ENCODE measurements at regions not wholly inside any gene's neighbourhood (a gene's known extent, or its start where the extent isn't known, plus 50 kb on each side); places are given as distances from the start of the nearest gene placed in this dataset.

DNA sequence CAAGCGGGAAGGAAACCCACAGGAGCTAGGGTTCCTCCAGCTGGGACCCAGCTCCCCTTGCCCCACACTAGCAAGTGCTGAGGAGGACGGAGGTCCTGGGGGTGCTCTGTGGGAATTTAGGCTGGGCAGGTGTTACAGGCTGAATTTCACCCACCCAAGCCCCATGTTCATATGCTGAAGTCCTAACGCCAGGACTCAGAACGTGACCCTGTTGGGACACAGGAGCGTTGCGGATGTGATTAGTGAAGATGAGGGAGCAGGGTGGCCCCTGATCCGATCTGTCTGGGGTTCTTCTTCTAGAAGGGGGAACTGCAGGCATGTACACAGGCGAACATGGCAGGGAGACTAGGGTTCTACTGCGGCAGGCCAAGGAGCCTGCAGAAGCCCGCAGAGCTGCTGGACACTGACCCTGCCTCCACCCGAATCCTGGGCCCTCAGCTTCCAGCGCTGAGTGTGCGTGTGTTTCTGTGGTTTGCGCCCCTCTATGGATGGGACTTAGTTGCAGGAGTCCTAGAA is 103.4 kb upstream of the FGF3 start:
- H3K27me3 ChIP-seq (replicated peaks in 1 of 4; ENCODE audit: control extremely low read depth in 1 of 4, control insufficient read depth in 3 of 4, insufficient read depth in 4 of 4, low read length in 3 of 4), result peaks cover 0 to 37% (median 7%) of the 10 kb centered on the region in 4 experiments
- intact Hi-C loops (cut with micrococcal nuclease), result no loop called here
- H3K79me2 ChIP-seq (ENCODE audit: control insufficient read depth, insufficient read depth, low read length), result no peaks in the 10 kb centered on the region
- Mint-ChIP-seq H3K4me3 (no peak overlapping the region), H3K27me3 (peaks cover 54% of the 10 kb centered on the region), H3K9me3 (ENCODE audit: insufficient read depth) (no peaks in the 10 kb centered on the region), H3K4me1 (peaks cover 7% of the 10 kb centered on the region), H3K27ac (no peak overlapping the region)
- H3K27ac ChIP-seq (ENCODE audit: low read length in 2 of 2), result no peak overlapping the region
- H4K20me1 ChIP-seq (ENCODE audit: control insufficient read depth, insufficient read depth, low read length, poor library complexity, severe bottlenecking), result no peaks in the 10 kb centered on the region
- H2AFZ ChIP-seq (ENCODE audit: insufficient read depth, low read depth, low read length, poor library complexity, severe bottlenecking), result no peak overlapping the region
- no peak for TF ChIP-seq EZH2 (IDR thresholded peaks at IDR 0.05; ENCODE audit: borderline replicate concordance, insufficient read depth, low read depth, low read length, poor library complexity, severe bottlenecking)
- TF ChIP-seq, protein P1, sequence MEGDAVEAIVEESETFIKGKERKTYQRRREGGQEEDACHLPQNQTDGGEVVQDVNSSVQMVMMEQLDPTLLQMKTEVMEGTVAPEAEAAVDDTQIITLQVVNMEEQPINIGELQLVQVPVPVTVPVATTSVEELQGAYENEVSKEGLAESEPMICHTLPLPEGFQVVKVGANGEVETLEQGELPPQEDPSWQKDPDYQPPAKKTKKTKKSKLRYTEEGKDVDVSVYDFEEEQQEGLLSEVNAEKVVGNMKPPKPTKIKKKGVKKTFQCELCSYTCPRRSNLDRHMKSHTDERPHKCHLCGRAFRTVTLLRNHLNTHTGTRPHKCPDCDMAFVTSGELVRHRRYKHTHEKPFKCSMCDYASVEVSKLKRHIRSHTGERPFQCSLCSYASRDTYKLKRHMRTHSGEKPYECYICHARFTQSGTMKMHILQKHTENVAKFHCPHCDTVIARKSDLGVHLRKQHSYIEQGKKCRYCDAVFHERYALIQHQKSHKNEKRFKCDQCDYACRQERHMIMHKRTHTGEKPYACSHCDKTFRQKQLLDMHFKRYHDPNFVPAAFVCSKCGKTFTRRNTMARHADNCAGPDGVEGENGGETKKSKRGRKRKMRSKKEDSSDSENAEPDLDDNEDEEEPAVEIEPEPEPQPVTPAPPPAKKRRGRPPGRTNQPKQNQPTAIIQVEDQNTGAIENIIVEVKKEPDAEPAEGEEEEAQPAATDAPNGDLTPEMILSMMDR (IDR thresholded peaks at IDR 0.05), result no peak
- ChIA-PET CTCF (no interaction called here), POLR2A (no interaction called here)
- DNase-seq (no peak), ATAC-seq (ENCODE audit: low read depth) (no peak)
- no peaks in the 10 kb centered on the region for H3K9me3 ChIP-seq (ENCODE audit: control extremely low read depth in 1 of 3, control insufficient read depth in 2 of 3, insufficient read depth in 1 of 3, low read length in 2 of 3)
- no peak overlapping the region for H3K4me2 ChIP-seq (replicated peaks; ENCODE audit: low read depth, low read length, poor library complexity, severe bottlenecking)
- peaks cover 5 to 15% of the 10 kb centered on the region in 2 donors for H3K4me1 ChIP-seq (ENCODE audit: control insufficient read depth in 2 of 2, insufficient read depth in 2 of 2, low read length in 2 of 2)
- H3K36me3 ChIP-seq (replicated peaks in 1 of 2; ENCODE audit: control extremely low read depth in 1 of 2, control insufficient read depth in 1 of 2, extremely low read depth in 1 of 2, insufficient read depth in 2 of 2, low read length in 1 of 2), result no peaks in the 10 kb centered on the region
- 95% methylated on average over 13 of the region's 14 CpGs for WGBS (ENCODE audit: insufficient coverage)
- no peak overlapping the region for H3K9ac ChIP-seq (ENCODE audit: low read length)
- H3K4me3 ChIP-seq (ENCODE audit: control extremely low read depth in 1 of 5, extremely low read depth in 1 of 5, insufficient read depth in 1 of 5, low read depth in 2 of 5, low read length in 4 of 5), result no peak overlapping the region

DNA sequence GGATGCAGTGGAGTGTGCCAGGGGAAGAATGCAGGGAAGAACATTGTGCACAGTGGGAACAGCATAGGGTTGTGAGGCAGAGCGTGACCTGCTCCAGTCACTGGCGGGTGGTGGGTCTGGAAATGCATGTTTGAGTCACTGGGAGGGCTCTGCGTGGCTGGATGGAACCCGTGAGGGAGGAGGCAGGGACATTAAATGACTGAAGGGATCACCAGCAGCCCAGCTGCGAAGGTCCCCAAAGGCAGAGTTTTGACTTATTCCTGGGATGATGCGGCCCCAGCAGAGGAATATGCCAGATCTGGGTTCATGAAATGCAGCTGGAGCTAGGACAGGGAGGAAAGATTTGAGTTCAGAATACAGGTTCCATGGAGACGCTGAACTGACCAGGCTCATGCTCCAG is 104.0 kb upstream of the FGF3 start:
- intact Hi-C loops (cut with micrococcal nuclease), result no loop called here
- Histone ChIP-seq H3K36me3 (replicated peaks in 1 of 2; ENCODE audit: control extremely low read depth in 1 of 2, control insufficient read depth in 1 of 2, extremely low read depth in 1 of 2, insufficient read depth in 2 of 2, low read length in 1 of 2) (no peaks in the 10 kb centered on the region), H3K27me3 (replicated peaks in 1 of 4; ENCODE audit: control extremely low read depth in 1 of 4, control insufficient read depth in 3 of 4, insufficient read depth in 4 of 4, low read length in 3 of 4) (peaks cover 0 to 40% (median 7%) of the 10 kb centered on the region in 4 experiments), H3K4me2 (replicated peaks; ENCODE audit: low read depth, low read length, poor library complexity, severe bottlenecking) (no peak overlapping the region), H3K27ac (ENCODE audit: low read length in 2 of 2) (no peak overlapping the region), H3K9ac (ENCODE audit: low read length) (no peak overlapping the region), H4K20me1 (ENCODE audit: control insufficient read depth, insufficient read depth, low read length, poor library complexity, severe bottlenecking) (no peaks in the 10 kb centered on the region), H3K9me3 (ENCODE audit: control extremely low read depth in 1 of 3, control insufficient read depth in 2 of 3, insufficient read depth in 1 of 3, low read length in 2 of 3) (no peaks in the 10 kb centered on the region), H3K4me3 (ENCODE audit: control extremely low read depth in 1 of 5, extremely low read depth in 1 of 5, insufficient read depth in 1 of 5, low read depth in 2 of 5, low read length in 4 of 5) (no peak overlapping the region), H3K79me2 (ENCODE audit: control insufficient read depth, insufficient read depth, low read length) (no peaks in the 10 kb centered on the region), H2AFZ (ENCODE audit: insufficient read depth, low read depth, low read length, poor library complexity, severe bottlenecking) (no peak overlapping the region), H3K4me1 (ENCODE audit: control insufficient read depth in 2 of 2, insufficient read depth in 2 of 2, low read length in 2 of 2) (peaks cover 5 to 15% of the 10 kb centered on the region in 2 donors)
- H3K4me1 Mint-ChIP-seq, result peaks cover 7% of the 10 kb centered on the region
- ATAC-seq (ENCODE audit: low read depth) (no peak), DNase-seq (no peak)
- H3K9me3 Mint-ChIP-seq (ENCODE audit: insufficient read depth), result no peaks in the 10 kb centered on the region
- peaks cover 60% of the 10 kb centered on the region for H3K27me3 Mint-ChIP-seq
- POLR2A ChIA-PET, result no interaction called here
- H3K4me3 Mint-ChIP-seq, result no peak overlapping the region
- H3K27ac Mint-ChIP-seq, result no peak overlapping the region
- TF ChIP-seq EZH2 (IDR thresholded peaks at IDR 0.05; ENCODE audit: borderline replicate concordance, insufficient read depth, low read depth, low read length, poor library complexity, severe bottlenecking), result no peak
- TF ChIP-seq, protein P1 (IDR thresholded peaks at IDR 0.05), result no peak
- CTCF ChIA-PET, result interaction anchor here (1.3 kb wide), 1 partner anchor 8 kb away, joined by 3 read pairs; no protein-coding TSS in a partner anchor
- WGBS (ENCODE audit: insufficient coverage), result 77% methylated on average over 6 of the region's 7 CpGs
